ENCODE measurements at regions not wholly inside any gene's neighbourhood (a gene's known extent, or its start where the extent isn't known, plus 50 kb on each side); places are given as distances from the start of the nearest gene placed in this dataset.

- DNase-seq, result no peak
Observed at GRCh38 chr19:5235458-5236219, 105.0 kb downstream of the PTPRS start.

- DNase-seq, result no peak
Observed at GRCh38 chr19:5234412-5234811, 106.2 kb downstream of the PTPRS start.

- no peak for DNase-seq
Observed at GRCh38 chr19:5232798-5233505, 107.7 kb downstream of the PTPRS start.

- no peak for DNase-seq
Observed at GRCh38 chr19:5231857-5232678, 108.5 kb downstream of the PTPRS start.

GRCh38 chr19:5230730-5231555 lies 109.7 kb downstream of the PTPRS start:
- no peak for DNase-seq

GRCh38 chr19:5229778-5230335 lies 110.8 kb downstream of the PTPRS start:
- DNase-seq, result no peak

GRCh38 chr19:5228932-5229777 lies 111.5 kb downstream of the PTPRS start:
- no peak for DNase-seq

GRCh38 chr19:5228490-5228889 lies 112.1 kb downstream of the PTPRS start:
- no peak for DNase-seq

GRCh38 chr19:5225486-5226345 lies 114.9 kb downstream of the PTPRS start:
- DNase-seq, result peak; percentile 19 to 42

GRCh38 chr19:5224480-5224879 lies 116.1 kb downstream of the PTPRS start:
- DNase-seq, result no peak

GRCh38 chr19:5222821-5223321 lies 117.7 kb downstream of the PTPRS start:
- no peak for DNase-seq

GRCh38 chr19:5222178-5222577 lies 118.4 kb downstream of the PTPRS start:
- DNase-seq, result no peak

- DNase-seq, result no peak
Observed at GRCh38 chr19:5220866-5221265, 119.7 kb downstream of the PTPRS start.

GRCh38 chr19:5220361-5220760 lies 120.3 kb downstream of the PTPRS start:
- DNase-seq, result no peak

- no peak for DNase-seq
Observed at GRCh38 chr19:5219551-5220304, 120.9 kb downstream of the PTPRS start.

- DNase-seq, result no peak
Observed at GRCh38 chr19:5218963-5219530, 121.6 kb downstream of the PTPRS start.

GRCh38 chr19:5218255-5218855 lies 122.3 kb downstream of the PTPRS start:
- DNase-seq, result no peak

- DNase-seq, result no peak
Observed at GRCh38 chr19:5217171-5217570, 123.4 kb downstream of the PTPRS start.
